Left ventricle myocardium superior (tissue), 1 donor: ENCODE measurements at regions not wholly inside any gene's neighbourhood (a gene's known extent, or its start where the extent isn't known, plus 50 kb on each side); places are given as distances from the start of the nearest gene placed in this dataset.

Experiments
- ATAC-seq: fragments of 200-7000 bp; cut with Tn5 transposase; one replicate; pipeline ENCODE4 v1.9.1; 2020; ENCODE audit warnings: mild to moderate bottlenecking, moderate library complexity
- DNase-seq: peaks from one replicate; pipeline ENCODE4 v3.0.0-alpha.2; 2020
- intact Hi-C: fragments of 100-400 bp; cut with micrococcal nuclease; formaldehyde crosslinking; loops from one replicate; pipeline ENCODE4 v1.11.0; 2022
- donor health status: DM: no; HTN: yes; CAD: no; lungs with severe emphysema.

DNA sequence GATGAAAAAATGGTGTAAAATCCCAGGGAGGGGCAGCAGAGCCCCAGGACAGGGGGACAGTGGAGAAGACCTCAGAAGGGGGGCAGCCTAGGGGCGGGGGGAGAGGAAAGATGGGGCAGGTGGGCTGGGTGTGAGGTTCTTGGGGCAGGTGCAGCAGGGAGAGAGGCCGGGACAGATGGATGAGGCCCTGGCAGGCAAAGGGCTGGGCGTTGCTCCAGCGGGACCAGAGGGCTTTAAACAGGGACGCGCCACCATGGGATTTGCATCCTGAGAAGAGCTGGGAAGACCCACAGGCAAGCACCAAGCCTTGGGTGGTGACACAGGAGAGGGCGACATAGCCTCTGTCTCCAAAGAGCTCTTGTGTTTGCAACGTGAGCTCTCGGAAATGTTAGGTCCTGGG, 1342.8 kb downstream of the TBC1D22A start:
- intact Hi-C loops: no loop called here
- DNase-seq: no peak
- no peak for ATAC-seq

DNA sequence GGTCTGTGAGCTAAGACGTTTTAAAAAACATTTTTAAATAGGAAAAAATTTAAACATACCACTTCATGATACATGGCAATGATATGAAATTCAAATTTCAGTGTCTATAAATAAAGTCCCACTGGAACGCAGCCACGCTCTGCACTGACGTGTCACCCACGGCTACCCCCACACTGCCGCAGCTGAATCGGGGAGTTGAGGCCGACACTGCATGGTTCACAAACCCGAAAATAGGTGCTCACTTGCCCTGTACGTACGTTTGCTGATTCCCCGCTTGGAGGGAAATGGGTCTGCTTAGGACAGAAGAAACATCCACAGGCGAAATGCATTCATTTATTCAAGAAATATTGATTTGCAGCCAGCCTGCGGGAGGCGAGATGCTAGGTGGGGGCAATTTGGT, 1342.3 kb downstream of the TBC1D22A start:
- intact Hi-C loops: no loop called here
- DNase-seq: no peak
- no peak for ATAC-seq

DNA sequence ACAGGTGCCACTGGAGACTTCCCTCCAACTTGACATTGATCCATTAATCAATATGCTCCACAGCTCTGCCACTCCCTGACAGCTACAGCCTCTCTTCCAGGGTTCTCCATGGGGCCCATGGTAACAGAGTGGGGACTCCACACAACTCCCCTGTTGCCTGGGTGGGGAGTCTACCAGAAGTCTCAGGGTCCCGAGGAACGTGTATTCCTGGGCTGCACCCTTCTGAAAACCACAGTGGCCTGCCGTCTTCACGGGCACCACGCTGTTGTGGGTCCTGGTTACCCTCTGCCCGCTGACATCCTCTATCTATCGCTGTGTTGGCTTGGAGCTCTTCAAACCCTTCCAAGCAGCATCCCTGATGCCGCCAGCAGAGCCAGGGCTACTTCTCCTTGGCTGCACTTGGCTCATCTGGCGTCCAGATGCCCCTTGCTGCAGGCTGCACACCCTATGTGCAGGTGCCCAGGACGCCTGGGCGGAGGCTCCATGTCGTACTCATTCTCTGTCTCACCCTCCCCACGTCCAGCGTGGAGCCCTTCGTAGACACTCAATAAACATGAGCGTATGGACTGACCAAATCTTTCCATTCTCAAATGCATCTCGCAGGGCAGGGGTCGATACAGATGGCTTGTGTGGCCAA, 1341.8 kb downstream of the TBC1D22A start:
- intact Hi-C loops: no loop called here
- ATAC-seq (no peak), DNase-seq (no peak)

DNA sequence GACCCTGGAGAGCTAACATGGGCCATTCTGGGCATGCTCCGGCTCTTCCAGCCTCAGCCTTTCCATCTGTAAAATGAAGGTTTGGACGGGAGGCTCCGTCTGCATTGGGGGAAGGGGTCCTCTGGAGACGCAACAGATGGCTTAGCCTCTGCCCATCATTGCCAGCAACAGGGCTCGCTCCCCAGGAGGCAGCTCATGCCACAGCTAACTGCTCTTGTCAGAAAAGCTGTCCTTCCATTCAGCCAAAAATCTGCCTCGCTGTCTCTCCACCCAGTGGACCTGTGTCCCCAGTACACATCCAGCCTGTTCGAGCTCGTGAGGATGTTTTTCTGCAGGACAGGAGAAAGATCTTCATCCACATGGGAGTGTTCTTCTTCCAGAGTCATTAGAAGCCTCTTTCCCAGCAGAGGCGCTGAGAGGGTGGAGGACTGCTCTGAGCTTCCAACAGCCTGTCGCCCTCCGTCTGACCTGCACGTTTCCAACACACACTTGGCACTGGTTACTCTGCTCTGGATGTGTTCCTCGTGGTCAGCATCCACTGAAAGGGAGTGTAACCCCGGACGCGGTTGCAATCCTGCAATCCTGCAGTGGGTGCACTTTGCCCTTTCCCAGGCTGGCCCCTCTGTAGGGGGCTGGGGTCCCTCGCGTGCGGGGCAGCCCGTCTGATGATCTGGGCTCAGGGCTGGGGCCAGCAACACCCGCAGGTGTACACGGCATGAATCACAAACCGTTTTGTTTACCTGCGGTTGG, 1340.9 kb downstream of the TBC1D22A start:
- ATAC-seq (no peak), DNase-seq (no peak)

DNA sequence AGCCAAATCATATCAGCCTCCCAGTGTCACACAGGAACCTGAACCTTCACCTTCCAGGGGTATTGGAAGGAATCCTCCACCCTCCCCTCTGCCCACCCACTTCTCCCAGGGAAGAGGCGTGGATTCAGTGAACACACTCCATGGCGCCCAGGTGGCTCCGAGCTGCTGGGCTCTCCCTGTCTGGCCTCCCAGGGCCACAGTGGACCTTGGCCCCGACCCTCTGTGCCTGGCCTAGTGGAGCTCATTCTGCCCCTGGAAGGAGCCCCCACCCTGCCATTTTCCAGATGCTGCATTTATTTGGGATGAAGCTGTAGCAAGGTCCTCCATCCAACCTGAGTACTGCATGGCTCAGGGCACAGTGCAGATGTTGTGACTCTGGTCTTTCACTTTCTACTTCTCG, 1340.1 kb downstream of the TBC1D22A start:
- intact Hi-C loops: no loop called here
- DNase-seq: no peak
- ATAC-seq: no peak

More for the DNA sequence above, 1340.9 kb downstream of the TBC1D22A start:
- intact Hi-C loops: no loop called here

DNA sequence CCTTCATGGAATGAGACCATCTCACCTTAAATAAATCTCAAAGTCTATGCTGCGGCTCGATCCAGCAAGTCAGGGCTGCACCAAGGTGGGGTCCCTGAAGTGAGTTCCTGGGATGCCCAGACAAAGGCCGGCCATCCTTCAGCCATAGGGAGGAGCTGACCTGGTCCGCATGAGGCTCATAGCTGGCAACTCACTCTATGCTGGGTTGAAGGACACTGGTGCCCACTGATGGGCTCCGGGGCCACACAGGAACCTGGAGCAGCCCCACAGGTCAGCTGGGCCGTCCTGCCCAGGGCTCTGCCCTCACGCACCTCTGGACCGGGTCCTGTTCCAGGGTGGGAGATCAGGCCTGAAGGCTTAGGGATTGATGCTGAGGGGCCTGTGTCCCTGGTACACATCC, 1339.3 kb downstream of the TBC1D22A start:
- ATAC-seq: no peak
- intact Hi-C loops: no loop called here
- DNase-seq: no peak

DNA sequence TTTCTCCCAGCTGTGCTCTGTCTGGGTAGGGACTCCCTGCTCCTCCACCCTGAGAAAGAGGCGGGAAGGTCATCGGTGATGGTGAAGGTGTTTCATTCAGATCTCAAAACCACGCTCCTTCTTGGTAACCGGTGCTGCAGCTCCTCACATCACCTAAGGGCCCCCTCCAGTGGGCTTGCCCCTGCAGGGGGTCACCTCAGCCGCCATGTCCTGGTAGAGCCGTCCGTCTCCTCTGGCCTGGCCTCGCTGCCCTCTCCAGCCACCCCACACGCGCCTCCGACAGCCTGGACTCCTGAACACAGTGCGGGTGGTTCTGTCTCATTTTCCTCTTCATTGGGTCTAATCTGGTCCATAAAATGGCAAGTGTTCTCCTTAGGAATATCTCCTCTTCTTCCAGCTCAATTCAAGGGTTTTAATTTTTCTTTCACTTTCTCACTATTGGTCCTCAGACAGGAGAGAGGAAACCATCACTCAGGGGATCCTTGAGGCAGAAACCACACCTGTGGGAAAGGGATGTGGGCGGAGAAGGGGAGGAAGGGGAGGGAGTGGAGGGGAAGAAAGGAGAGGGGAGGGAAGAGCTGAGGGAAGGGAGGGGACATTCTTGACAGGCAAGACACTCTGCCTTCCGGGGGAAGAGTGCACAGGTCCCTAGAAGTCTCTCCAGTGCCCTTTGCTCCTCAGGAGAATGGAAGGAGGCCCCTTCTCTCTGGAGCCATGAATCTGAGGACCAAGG, 1338.4 kb downstream of the TBC1D22A start:
- ATAC-seq: no peak
- intact Hi-C loops: no loop called here
- DNase-seq: no peak

DNA sequence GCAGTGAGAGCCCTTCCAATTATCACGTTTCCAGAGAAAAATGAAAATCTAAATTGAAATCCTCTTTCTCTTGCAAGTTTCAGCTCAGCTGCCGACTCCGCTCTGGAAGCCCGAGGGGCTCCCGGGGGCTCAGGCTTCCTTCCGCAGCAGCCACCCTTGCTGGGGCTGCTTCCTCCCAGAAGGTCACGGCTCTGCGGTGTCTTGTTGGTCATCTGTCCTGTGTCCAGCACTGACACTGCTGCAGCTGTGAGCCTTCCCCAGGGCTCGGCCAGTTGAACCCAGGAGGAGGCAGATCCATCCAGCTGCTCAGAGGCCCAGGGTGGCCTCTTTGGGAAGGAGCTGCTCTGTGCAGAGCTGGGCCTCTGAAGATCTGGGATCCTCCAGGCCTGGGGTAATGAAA, 1337.2 kb downstream of the TBC1D22A start:
- intact Hi-C loops: no loop called here
- ATAC-seq: no peak
- no peak for DNase-seq

DNA sequence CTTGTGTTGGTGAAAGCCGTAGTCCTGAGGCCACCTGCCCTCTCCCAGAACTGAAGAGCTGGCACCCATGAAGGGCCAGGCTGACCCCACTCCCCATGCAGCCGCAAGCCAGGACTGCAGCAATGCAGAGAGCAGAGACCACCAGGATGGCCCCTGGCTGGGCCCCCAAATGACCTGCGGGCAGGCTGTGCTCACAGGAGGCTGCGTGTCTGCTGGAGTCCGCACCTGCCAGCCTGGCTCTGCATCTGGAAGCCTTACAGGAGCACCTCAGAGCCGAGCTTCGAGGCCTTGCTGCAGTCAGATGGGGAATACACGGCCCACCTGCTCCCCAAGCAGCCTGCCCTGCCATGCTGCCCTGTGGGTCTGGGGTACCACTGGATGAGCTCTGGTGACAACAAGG, 1336.8 kb downstream of the TBC1D22A start:
- intact Hi-C loops: no loop called here
- no peak for DNase-seq
- ATAC-seq: no peak

DNA sequence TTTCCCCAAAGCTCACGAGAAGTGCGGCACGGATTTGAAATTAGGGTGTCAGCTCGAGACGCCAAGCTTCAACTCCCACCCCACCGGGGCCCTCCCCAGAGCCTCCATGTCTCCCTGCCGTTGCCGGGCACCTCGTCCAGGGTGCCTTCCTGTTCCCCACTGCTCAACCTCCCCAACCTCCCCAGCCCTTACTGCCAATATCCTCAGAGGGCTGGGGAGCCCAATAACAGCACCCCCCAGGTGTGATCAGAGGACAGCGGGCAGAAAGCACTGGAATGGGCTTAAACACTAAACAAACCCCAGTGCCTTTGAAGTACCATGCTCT, 1336.4 kb downstream of the TBC1D22A start:
- intact Hi-C loops: no loop called here
- no peak for DNase-seq
- ATAC-seq: no peak

DNA sequence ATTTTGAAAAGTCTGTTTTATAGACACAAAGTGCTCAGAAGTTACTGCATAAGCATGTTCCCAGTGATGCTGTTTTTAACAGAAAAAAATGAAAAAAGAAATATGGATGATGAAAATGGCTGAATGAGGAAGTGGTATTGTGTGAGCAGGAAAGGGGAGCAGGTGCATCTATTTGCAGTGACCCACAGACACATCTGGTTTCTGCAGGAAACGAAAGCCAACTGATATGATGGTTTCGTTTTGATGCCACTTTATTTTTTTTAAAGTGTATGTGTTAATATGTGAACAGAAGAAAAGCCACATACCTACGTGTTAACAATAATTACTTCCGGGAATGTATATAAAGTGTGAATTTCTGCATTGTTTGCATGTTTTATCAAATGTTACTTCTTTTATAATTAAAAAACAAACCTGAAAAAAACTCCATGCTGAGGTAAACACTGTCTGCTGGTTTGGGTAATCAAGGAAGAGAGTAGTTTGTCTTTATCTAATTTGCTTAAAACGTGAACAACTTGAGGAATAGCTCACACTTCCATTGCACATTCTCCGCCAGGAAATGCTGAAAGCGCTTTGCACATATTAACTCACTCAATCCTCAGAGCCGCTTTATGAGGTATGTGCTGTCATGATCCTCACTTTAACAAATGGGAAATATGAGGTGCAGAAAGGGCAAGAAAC, 1335.9 kb downstream of the TBC1D22A start:
- intact Hi-C loops: no loop called here
- ATAC-seq: no peak
- DNase-seq: no peak

DNA sequence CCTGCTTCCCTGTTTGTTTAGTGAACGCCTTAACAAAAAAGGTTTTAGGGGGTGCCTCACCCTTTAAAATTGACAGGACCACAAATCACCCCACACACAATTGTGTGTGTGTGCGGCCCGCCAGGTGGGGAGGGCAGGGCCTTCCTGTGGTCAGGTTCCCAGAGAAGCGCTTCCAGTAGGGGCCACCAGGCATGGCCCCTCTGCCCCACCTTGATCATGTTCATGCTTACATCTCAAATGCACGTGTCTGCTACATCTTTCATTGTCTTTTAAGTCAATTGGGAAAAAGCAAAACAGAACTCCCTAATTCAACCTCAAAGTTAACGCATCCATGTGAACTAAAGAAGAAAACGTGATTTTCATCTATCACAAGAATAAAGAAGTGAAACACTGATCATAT, 1335.3 kb downstream of the TBC1D22A start:
- DNase-seq (no peak), ATAC-seq (no peak)
- intact Hi-C loops: no loop called here

DNA sequence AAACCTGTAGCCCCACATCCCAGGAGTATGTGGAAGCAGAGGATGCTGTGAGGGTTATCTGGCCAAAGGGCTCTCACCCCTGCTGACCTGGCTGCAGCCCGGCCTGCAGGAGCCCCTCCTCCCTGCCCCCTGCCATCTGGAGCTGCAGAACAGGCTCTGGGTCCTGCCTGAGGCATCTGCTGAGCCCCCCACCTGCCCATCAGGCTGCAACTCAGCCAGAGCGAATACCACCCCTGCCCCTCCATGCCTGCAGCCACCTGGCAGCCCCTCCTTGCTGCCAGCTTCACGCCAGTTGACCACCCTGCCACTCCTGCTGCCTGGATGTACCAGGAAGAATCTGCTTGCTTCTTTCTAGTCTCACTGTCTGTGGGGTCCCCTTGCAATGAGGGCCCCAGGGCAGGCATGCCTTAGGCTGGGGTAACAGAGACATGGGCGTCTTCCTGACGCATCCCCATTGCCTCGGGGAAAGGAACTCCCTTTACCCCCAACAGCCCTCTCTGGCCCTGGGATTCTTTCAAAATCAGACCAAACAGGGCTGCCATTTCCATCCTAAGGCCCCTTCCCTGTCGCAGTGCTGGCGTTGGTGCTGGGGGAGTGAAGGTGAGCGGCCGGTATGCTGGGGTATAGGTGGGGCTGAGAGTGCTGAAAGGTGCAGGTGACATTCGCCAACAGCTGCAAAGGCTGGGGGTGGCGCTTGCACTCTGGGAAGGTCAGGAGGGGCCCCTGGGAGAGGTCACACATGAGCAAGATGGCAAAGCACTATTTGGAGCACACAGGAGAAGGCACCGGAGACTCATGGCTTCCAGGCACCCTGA, 1334.6 kb downstream of the TBC1D22A start:
- DNase-seq (no peak), ATAC-seq (no peak)
- intact Hi-C loops: no loop called here

DNA sequence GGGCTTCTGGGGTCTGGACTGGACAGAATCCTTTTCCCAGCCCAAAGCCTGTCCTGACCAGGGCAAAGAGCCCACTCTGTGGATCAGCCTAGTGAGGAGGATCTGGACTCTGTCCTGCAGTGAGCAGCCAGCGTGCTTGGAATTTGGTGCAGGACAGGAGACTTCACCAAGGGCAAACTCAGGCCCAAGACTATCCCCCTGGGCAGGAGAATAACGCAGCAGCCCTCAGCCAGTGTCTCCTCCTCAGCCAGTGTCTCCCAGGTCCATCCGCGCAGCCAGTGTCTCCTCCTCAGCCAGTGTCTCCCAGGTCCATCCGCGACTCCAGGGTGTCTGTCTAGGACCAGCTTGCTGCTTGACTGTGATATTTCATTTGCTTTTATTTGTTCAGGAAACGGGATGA, 1334.0 kb downstream of the TBC1D22A start:
- intact Hi-C loops: no loop called here
- no peak for DNase-seq
- ATAC-seq: no peak

DNA sequence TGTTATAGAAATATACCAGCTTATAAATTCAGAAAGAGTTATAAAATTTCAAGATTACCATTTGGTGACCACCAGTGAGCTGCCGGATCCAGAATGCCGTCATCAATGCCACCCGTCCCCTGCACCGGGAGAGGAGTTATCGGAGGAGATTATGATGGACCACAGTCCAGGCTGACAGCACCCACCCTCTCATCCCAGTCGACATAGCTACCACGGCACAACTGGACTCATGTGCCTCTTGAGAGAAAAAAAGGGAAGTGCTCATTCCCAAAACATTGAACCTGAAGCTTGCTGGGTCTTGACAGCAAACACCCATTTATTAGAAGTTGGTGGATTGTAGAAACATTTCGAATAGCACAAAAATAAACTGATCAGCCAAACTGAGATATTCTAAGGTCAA, 1331.5 kb downstream of the TBC1D22A start:
- DNase-seq (no peak), ATAC-seq (no peak)
- intact Hi-C loops: no loop called here

DNA sequence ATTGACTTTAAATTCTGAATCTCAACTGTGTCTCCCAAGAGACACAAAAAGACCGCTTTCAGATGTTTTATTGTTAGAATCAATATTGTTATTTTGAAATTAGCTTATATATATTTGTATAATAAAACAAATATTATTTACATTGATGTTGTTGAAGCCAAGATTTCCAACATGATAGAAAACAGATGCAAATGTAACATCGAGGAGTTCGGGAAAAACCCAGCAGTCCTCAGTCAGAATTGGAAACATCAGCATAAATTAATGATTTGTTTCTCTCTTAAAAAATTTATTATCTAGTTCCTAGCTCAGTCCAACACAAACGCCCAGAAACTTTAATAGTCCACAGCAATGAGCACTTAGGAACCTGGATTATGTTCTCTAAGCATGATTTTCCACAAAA, 1330.4 kb downstream of the TBC1D22A start:
- DNase-seq: no peak
- intact Hi-C loops: no loop called here
- ATAC-seq: no peak

DNA sequence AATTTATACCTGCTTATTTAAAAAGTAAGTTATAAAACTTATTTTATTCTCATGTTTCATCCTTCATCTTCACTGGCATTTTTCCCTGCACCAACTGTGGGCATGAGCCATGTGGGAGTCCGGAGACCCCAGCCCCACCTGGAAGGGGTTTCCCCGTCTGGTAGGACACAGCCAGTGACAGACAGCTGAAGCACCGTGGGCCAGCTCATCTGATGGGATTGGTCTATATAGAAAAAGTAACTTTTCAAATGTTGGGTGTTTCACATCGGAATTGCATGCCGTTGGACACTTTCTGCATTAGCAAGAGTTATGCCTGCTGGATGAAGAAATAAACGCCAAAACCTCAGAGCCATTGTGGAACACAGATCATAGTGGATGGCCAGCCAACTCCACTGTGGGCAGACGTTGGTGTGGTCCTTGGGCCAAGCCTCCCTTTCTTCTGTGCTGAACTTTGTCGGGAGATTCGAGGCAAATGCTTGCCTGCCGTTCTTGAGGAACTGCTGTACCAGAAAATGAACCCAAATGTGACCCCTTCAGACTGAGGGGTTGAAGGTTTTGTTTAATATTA, 1329.3 kb downstream of the TBC1D22A start:
- intact Hi-C loops: no loop called here
- ATAC-seq: no peak

DNA sequence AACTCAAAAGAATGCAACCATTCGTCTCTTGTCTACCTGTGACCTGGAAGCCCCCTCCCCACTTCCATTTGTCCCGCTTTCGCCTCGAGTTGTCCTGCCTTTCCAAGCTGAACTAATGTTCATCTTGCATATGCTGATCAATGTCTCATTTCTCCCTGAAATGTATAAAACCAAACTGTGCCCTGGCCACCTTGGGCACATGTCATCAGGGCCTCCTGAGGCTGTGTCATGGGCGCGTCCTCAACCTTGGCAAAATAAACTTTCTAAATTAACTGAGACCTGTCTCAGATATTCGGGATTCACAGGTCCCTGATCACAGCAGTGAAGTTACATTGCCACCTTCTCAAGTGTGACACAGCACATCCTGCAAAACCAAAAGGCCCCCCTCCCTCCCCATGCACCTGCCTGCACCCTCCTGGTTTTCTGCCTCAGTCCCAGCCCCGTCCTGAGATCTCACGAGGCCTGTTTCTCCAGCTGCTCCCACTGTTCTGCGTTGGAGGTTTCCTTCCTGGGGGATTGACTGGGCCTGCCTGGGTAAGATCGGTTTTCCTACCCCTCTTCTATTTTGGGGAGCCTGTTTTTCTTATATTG, 1328.7 kb downstream of the TBC1D22A start:
- no peak for ATAC-seq

More for the DNA sequence above, 1329.3 kb downstream of the TBC1D22A start:
- no peak for DNase-seq

DNA sequence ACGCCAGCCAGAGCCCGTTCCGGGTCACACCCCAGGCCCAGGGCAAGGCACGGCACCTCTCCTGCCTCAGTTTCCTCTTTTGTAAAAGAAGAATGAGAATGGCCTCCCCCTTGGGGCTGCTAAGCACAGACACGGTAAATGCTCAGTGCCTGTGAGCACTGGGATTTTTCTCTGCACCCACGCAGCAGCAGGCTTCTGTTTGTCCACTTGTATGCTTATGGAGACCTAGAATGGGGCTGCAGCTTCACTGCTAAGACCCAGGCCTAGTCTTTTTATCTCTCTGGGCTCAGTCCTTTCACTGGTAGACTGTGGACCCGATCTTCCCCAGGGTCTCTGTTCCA, 1327.9 kb downstream of the TBC1D22A start:
- intact Hi-C loops: no loop called here
- DNase-seq (no peak), ATAC-seq (no peak)

More for the DNA sequence above, 1328.7 kb downstream of the TBC1D22A start:
- DNase-seq: no peak
- intact Hi-C loops: no loop called here
